Stomach (tissue), 8 donors: ENCODE measurements at regions not wholly inside any gene's neighbourhood (a gene's known extent, or its start where the extent isn't known, plus 50 kb on each side); places are given as distances from the start of the nearest gene placed in this dataset.
A peak's percentile ranks its signal among the peaks of the same experiment; 100 is the strongest.

Source experiments
- DNase-seq, 2 donors: peaks; one replicate each; pipeline versions ENCODE4 v3.0.0 to v3.0.0-alpha.2; 2013 to 2019
- H3K27ac ChIP-seq, 5 donors: fragments of 200-600 bp in 4 of 5; sonication (generic) in 4 of 5; one replicate each; pipeline ENCODE4 v1.5.1; 2013 to 2019; ENCODE audit warnings: mild to moderate bottlenecking in 1 of 5, moderate library complexity in 1 of 5
- H3K27me3 ChIP-seq, 3 donors: fragments of 200-600 bp; sonication (generic); one replicate each; pipeline ENCODE4 v1.5.1; 2017 to 2019; ENCODE audit warnings: mixed run types in 1 of 3
- H3K36me3 ChIP-seq, 4 donors: fragments of 200-600 bp; sonication (generic); 1 replicate in 3 of 4; 2 replicates in 1 of 4; pipeline ENCODE4 v1.5.1; 2016 to 2019
- H3K4me1 ChIP-seq, 4 donors: fragments of 200-600 bp; sonication (generic); one replicate each; pipeline ENCODE4 v1.5.1; 2016 to 2019
- H3K4me3 ChIP-seq, 4 donors: fragments of 200-600 bp; sonication (generic) in 3 of 4; one replicate each; pipeline ENCODE4 v1.5.1; 2016 to 2019; ENCODE audit warnings: mild to moderate bottlenecking in 1 of 4
- H3K9me3 ChIP-seq, 4 donors: fragments of 200-600 bp; sonication (generic); one replicate each; pipeline ENCODE4 v1.5.1; 2016 to 2019
- CTCF ChIP-seq, 7 experiments: fragments of 450-650 bp in 4 of 7; fragments of 200-600 bp in 3 of 7; sonication (generic) in 3 of 7; IDR thresholded peaks; one replicate each; pipeline ENCODE4 v1.5.1; 2016 to 2019; ENCODE audit warnings: antibody characterized with exemption in 7 of 7, control low read depth in 2 of 7, mild to moderate bottlenecking in 1 of 7
- EP300 ChIP-seq: sonication (generic); formaldehyde crosslinking; IDR thresholded peaks from one replicate; pipeline ENCODE4 v1.6.1; 2017; ENCODE audit warnings: antibody characterized with exemption
- POLR2A ChIP-seq, 4 donors: fragments of 450-650 bp; IDR thresholded peaks; one replicate each; pipeline ENCODE4 v1.6.1; 2016; ENCODE audit warnings: antibody characterized with exemption in 4 of 4, control low read depth in 2 of 4, mild to moderate bottlenecking in 1 of 4, moderate library complexity in 1 of 4
- POLR2AphosphoS5 ChIP-seq, 3 donors: sonication (generic); formaldehyde crosslinking; IDR thresholded peaks; one replicate each; pipeline ENCODE4 v1.6.1; 2016; ENCODE audit warnings: antibody characterized with exemption in 3 of 3
- WGBS, 5 donors: extraction: QIAGEN DNeasy Blood & Tissue Kit in 3 of 5; methylation state at CpG; one replicate each; pipeline versions ENCODE4 v1.1.5 to v1.1.7; 2013 to 2018; 5-methylcytosine and 5-hydroxymethylcytosine counted together
- intact Hi-C: fragments of 100-400 bp; cut with DNase I; formaldehyde crosslinking; loops from one replicate; pipeline ENCODE4 v1.15.1; 2023; ENCODE audit warnings: low total_unique reads
- donor health status: healthy with polysubstance abuse.
- donor health status: Bipolar disorder and iron deficiency.
- donor health status: healthy.

- Histone ChIP-seq H3K27me3 (peaks cover 0 to 69% (median 18%) of the 10 kb centered on the region in 3 donors), H3K36me3 (no peaks in the 10 kb centered on the region), H3K4me1 (peaks cover 0 to 6% (median 0%) of the 10 kb centered on the region in 4 donors), H3K27ac (no peak overlapping the region), H3K9me3 (no peaks in the 10 kb centered on the region), H3K4me3 (no peak overlapping the region)
- intact Hi-C loops: no loop called here
- DNase-seq: no peak
- 92 to 97% (median 96%) methylated on average over 16 to 19 of the region's 19 CpGs for WGBS, 5 donors
- no peak for TF ChIP-seq POLR2AphosphoS5 (IDR thresholded peaks at IDR 0.05)
- TF ChIP-seq POLR2A (IDR thresholded peaks at IDR 0.05): no peak
- no peak for TF ChIP-seq EP300
- no peak for TF ChIP-seq CTCF (IDR thresholded peaks at IDR 0.05)
Measured at GRCh38 chr1:2903226-2903625, 101.7 kb upstream of the TTC34 start.

- Histone ChIP-seq H3K27me3 (peaks cover 0 to 69% (median 18%) of the 10 kb centered on the region in 3 donors), H3K36me3 (no peaks in the 10 kb centered on the region), H3K4me1 (peaks cover 0 to 6% (median 0%) of the 10 kb centered on the region in 4 donors), H3K27ac (no peak overlapping the region), H3K9me3 (no peaks in the 10 kb centered on the region), H3K4me3 (no peak overlapping the region)
- TF ChIP-seq CTCF (IDR thresholded peaks at IDR 0.05) (no peak), POLR2A (IDR thresholded peaks at IDR 0.05) (no peak), EP300 (no peak), POLR2AphosphoS5 (IDR thresholded peaks at IDR 0.05) (no peak)
- no peak for DNase-seq
- WGBS, 5 donors: 81 to 96% (median 83%) methylated on average over 4 to 15 of the region's 15 CpGs
- intact Hi-C loops: no loop called here
Measured at GRCh38 chr1:2904191-2904590, 102.7 kb upstream of the TTC34 start.

- Histone ChIP-seq H3K27me3 (peaks cover 0 to 67% (median 18%) of the 10 kb centered on the region in 3 donors), H3K27ac (no peak overlapping the region), H3K4me3 (no peak overlapping the region), H3K36me3 (no peaks in the 10 kb centered on the region), H3K4me1 (peaks cover 0 to 6% (median 0%) of the 10 kb centered on the region in 4 donors), H3K9me3 (no peaks in the 10 kb centered on the region)
- no peak for DNase-seq
- intact Hi-C loops: no loop called here
- WGBS, 5 donors: 74 to 83% (median 78%) methylated on average over 6 to 12 of the region's 12 CpGs
- TF ChIP-seq EP300 (no peak), POLR2A (IDR thresholded peaks at IDR 0.05) (no peak), POLR2AphosphoS5 (IDR thresholded peaks at IDR 0.05) (no peak), CTCF (IDR thresholded peaks at IDR 0.05) (no peak)
Measured at GRCh38 chr1:2905356-2905755, 103.9 kb upstream of the TTC34 start.

GRCh38 chr1:2906085-2906484 is 104.6 kb upstream of the TTC34 start:
- TF ChIP-seq CTCF (IDR thresholded peaks at IDR 0.05): no peak
- TF ChIP-seq EP300: no peak
- no peak for TF ChIP-seq POLR2A (IDR thresholded peaks at IDR 0.05)
- TF ChIP-seq POLR2AphosphoS5 (IDR thresholded peaks at IDR 0.05): no peak
- WGBS, 5 donors: 17 to 31% (median 21%) methylated on average over 5 to 20 of the region's 20 CpGs
- Histone ChIP-seq H3K4me1 (peaks cover 0 to 6% (median 0%) of the 10 kb centered on the region in 4 donors), H3K27me3 (peaks cover 0 to 60% (median 18%) of the 10 kb centered on the region in 3 donors), H3K27ac (no peak overlapping the region), H3K9me3 (no peaks in the 10 kb centered on the region), H3K4me3 (no peak overlapping the region), H3K36me3 (no peaks in the 10 kb centered on the region)
- intact Hi-C loops: no loop called here
- peak in 1 of 2 donors; percentile 67 for DNase-seq
